ENCODE measurements at regions not wholly inside any gene's neighbourhood (a gene's known extent, or its start where the extent isn't known, plus 50 kb on each side); places are given as distances from the start of the nearest gene placed in this dataset.

DNA sequence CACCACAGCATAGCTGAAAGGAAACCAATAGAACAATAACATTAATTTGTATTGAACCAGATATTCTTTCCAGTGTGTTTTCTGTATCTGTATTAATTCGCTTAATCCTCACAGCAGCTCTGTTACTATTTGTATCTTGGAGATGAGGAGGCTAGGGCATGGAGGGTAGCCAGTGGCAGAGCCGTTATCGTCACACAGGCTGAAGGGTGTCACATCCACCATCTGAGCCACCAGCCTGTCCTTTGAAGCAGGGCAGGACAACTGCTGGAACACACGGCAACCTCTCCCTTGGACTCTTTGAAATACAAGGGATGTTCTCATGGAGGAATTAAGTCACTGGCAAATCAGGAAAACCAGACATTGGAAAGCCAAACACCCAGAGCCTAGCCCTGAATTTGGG lies 628.0 kb upstream of the CDH4 start:
- H3K36me3 ChIP-seq (ENCODE audit: control insufficient read depth in 1 of 2, insufficient read depth in 2 of 2, low read length in 2 of 2), result no peaks in the 10 kb centered on the region
- no peak overlapping the region for H4K12ac ChIP-seq (ENCODE audit: low read depth, low read length)
- no peaks in the 10 kb centered on the region for H3K9me3 ChIP-seq (ENCODE audit: insufficient read depth, low read depth, low read length)
- H2BK5ac ChIP-seq (ENCODE audit: low read depth, low read length, poor library complexity), result no peak overlapping the region
- H3K4me3 ChIP-seq (ENCODE audit: low read depth, low read length), result peak overlapping the region; percentile 61
- no peaks in the 10 kb centered on the region for H3K4me1 ChIP-seq (ENCODE audit: control insufficient read depth in 1 of 2, insufficient read depth in 2 of 2, low read length in 2 of 2)
- H4K91ac ChIP-seq (ENCODE audit: low read depth, low read length), result no peak overlapping the region
- H2AFZ ChIP-seq (ENCODE audit: insufficient read depth, low read length, poor library complexity), result no peak overlapping the region
- no peak overlapping the region for H3K23ac ChIP-seq (ENCODE audit: low read length)
- H2AK5ac ChIP-seq (ENCODE audit: low read length), result no peak overlapping the region
- H4K8ac ChIP-seq (ENCODE audit: low read depth, low read length), result no peak overlapping the region
- no peak overlapping the region for H3K4me2 ChIP-seq (ENCODE audit: low read length)
- H3K14ac ChIP-seq (ENCODE audit: low read length), result no peak overlapping the region
- no peak for DNase-seq
- H3K4ac ChIP-seq (ENCODE audit: low read depth, low read length), result no peak overlapping the region
- no peaks in the 10 kb centered on the region for H3K79me1 ChIP-seq (ENCODE audit: low read length)
- no peak overlapping the region for H3K18ac ChIP-seq (ENCODE audit: low read length)
- H3K27ac ChIP-seq (ENCODE audit: low read depth, low read length), result no peak overlapping the region
- no peaks in the 10 kb centered on the region for H3K79me2 ChIP-seq (ENCODE audit: control insufficient read depth, insufficient read depth, low read length, poor library complexity)
- H3K9ac ChIP-seq (ENCODE audit: low read length), result no peak overlapping the region
- no peaks in the 10 kb centered on the region for H3K27me3 ChIP-seq (ENCODE audit: insufficient read depth, low read length)
- no CpG with 5 or more reads among the region's 4 CpGs for WGBS (ENCODE audit: extremely low coverage, insufficient coverage, insufficient read length)
- no peak overlapping the region for H2BK120ac ChIP-seq (ENCODE audit: insufficient read depth, low read length, poor library complexity)
- no peak overlapping the region for H2BK12ac ChIP-seq (ENCODE audit: low read length)

- Histone ChIP-seq H4K91ac (ENCODE audit: low read depth, low read length) (no peak overlapping the region), H3K4me2 (ENCODE audit: low read length) (no peak overlapping the region), H2AFZ (ENCODE audit: insufficient read depth, low read length, poor library complexity) (no peak overlapping the region), H3K79me1 (ENCODE audit: low read length) (no peaks in the 10 kb centered on the region), H3K4ac (ENCODE audit: low read depth, low read length) (no peak overlapping the region), H3K18ac (ENCODE audit: low read length) (no peak overlapping the region), H3K9me3 (ENCODE audit: insufficient read depth, low read depth, low read length) (no peaks in the 10 kb centered on the region), H3K9ac (ENCODE audit: low read length) (no peak overlapping the region), H2AK5ac (ENCODE audit: low read length) (no peak overlapping the region), H3K79me2 (ENCODE audit: control insufficient read depth, insufficient read depth, low read length, poor library complexity) (no peaks in the 10 kb centered on the region), H4K12ac (ENCODE audit: low read depth, low read length) (no peak overlapping the region), H4K8ac (ENCODE audit: low read depth, low read length) (no peak overlapping the region), H3K4me1 (ENCODE audit: control insufficient read depth in 1 of 2, insufficient read depth in 2 of 2, low read length in 2 of 2) (no peaks in the 10 kb centered on the region), H3K14ac (ENCODE audit: low read length) (no peak overlapping the region), H3K27me3 (ENCODE audit: insufficient read depth, low read length) (no peaks in the 10 kb centered on the region), H2BK5ac (ENCODE audit: low read depth, low read length, poor library complexity) (no peak overlapping the region), H2BK12ac (ENCODE audit: low read length) (no peak overlapping the region), H3K36me3 (ENCODE audit: control insufficient read depth in 1 of 2, insufficient read depth in 2 of 2, low read length in 2 of 2) (no peaks in the 10 kb centered on the region), H3K23ac (ENCODE audit: low read length) (no peak overlapping the region), H3K4me3 (ENCODE audit: low read depth, low read length) (no peak overlapping the region), H2BK120ac (ENCODE audit: insufficient read depth, low read length, poor library complexity) (no peak overlapping the region), H3K27ac (ENCODE audit: low read depth, low read length) (no peak overlapping the region)
- peak; percentile 11 to 67 for DNase-seq
- WGBS (ENCODE audit: extremely low coverage, insufficient coverage, insufficient read length), result no CpG with 5 or more reads among the region's 3 CpGs
These were observed 624.1 kb upstream of the CDH4 start for GRCh38 chr20:60627751-60628565.

DNA sequence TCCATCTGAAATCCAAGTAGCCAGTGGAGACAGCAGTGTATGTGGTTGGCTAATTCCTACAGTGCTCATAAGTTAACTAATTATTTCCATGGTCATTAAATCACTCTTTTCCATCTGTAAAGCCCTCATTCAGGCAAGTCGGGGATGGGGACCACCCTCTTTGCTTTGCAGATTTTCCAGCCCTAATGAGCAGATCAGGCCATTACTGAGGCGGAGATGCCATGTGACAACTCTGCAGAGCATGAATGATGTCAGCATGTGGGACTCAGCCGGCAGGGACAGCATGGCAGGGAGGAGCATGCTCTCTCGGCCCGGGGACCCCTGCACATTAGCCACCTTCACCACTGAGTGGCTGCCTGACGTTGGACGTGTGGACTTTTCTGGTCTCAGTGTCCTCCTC lies 623.3 kb upstream of the CDH4 start:
- Histone ChIP-seq H3K4me2 (ENCODE audit: low read length) (no peak overlapping the region), H2AFZ (ENCODE audit: insufficient read depth, low read length, poor library complexity) (no peak overlapping the region), H4K12ac (ENCODE audit: low read depth, low read length) (no peak overlapping the region), H2BK120ac (ENCODE audit: insufficient read depth, low read length, poor library complexity) (no peak overlapping the region), H3K79me2 (ENCODE audit: control insufficient read depth, insufficient read depth, low read length, poor library complexity) (no peaks in the 10 kb centered on the region), H4K8ac (ENCODE audit: low read depth, low read length) (no peak overlapping the region), H3K18ac (ENCODE audit: low read length) (no peak overlapping the region), H3K4me1 (ENCODE audit: control insufficient read depth in 1 of 2, insufficient read depth in 2 of 2, low read length in 2 of 2) (no peaks in the 10 kb centered on the region), H4K91ac (ENCODE audit: low read depth, low read length) (no peak overlapping the region), H2BK5ac (ENCODE audit: low read depth, low read length, poor library complexity) (no peak overlapping the region), H3K27me3 (ENCODE audit: insufficient read depth, low read length) (no peaks in the 10 kb centered on the region), H3K36me3 (ENCODE audit: control insufficient read depth in 1 of 2, insufficient read depth in 2 of 2, low read length in 2 of 2) (no peaks in the 10 kb centered on the region), H3K4ac (ENCODE audit: low read depth, low read length) (no peak overlapping the region), H3K14ac (ENCODE audit: low read length) (no peak overlapping the region), H3K27ac (ENCODE audit: low read depth, low read length) (no peak overlapping the region), H3K4me3 (ENCODE audit: low read depth, low read length) (no peak overlapping the region), H3K9ac (ENCODE audit: low read length) (no peak overlapping the region), H3K9me3 (ENCODE audit: insufficient read depth, low read depth, low read length) (peaks cover 2% of the 10 kb centered on the region), H2AK5ac (ENCODE audit: low read length) (no peak overlapping the region), H3K23ac (ENCODE audit: low read length) (no peak overlapping the region), H2BK12ac (ENCODE audit: low read length) (no peak overlapping the region), H3K79me1 (ENCODE audit: low read length) (no peaks in the 10 kb centered on the region)
- no peak for DNase-seq
- no CpG with 5 or more reads among the region's 7 CpGs for WGBS (ENCODE audit: extremely low coverage, insufficient coverage, insufficient read length)

DNA sequence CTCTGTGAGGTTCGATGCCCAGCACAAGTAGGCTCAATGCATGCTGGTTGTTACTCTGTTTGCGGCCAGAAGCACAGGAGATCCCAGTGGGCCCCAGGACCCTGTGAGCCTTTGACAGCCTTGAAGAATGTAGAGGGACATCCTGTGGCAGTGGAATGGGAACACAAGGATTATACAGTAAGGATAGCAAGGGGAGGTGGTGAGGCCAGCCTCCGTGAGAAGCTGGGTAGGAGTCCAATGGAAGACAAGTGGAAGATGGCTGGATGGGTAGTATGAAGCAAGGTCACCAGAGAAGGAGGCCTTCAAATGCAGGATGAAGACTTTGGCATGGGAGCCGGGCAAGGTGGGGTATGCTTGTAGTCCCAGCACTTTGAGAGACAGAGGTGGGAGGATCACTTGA lies 622.9 kb upstream of the CDH4 start:
- no peak for DNase-seq
- Histone ChIP-seq H4K91ac (ENCODE audit: low read depth, low read length) (no peak overlapping the region), H3K4ac (ENCODE audit: low read depth, low read length) (no peak overlapping the region), H2AFZ (ENCODE audit: insufficient read depth, low read length, poor library complexity) (no peak overlapping the region), H3K23ac (ENCODE audit: low read length) (no peak overlapping the region), H3K27me3 (ENCODE audit: insufficient read depth, low read length) (no peaks in the 10 kb centered on the region), H2BK120ac (ENCODE audit: insufficient read depth, low read length, poor library complexity) (no peak overlapping the region), H3K9me3 (ENCODE audit: insufficient read depth, low read depth, low read length) (peaks cover 2% of the 10 kb centered on the region), H2AK5ac (ENCODE audit: low read length) (no peak overlapping the region), H3K4me3 (ENCODE audit: low read depth, low read length) (no peak overlapping the region), H3K79me1 (ENCODE audit: low read length) (no peaks in the 10 kb centered on the region), H3K36me3 (ENCODE audit: control insufficient read depth in 1 of 2, insufficient read depth in 2 of 2, low read length in 2 of 2) (no peaks in the 10 kb centered on the region), H3K79me2 (ENCODE audit: control insufficient read depth, insufficient read depth, low read length, poor library complexity) (no peaks in the 10 kb centered on the region), H3K14ac (ENCODE audit: low read length) (no peak overlapping the region), H2BK5ac (ENCODE audit: low read depth, low read length, poor library complexity) (no peak overlapping the region), H4K12ac (ENCODE audit: low read depth, low read length) (no peak overlapping the region), H2BK12ac (ENCODE audit: low read length) (no peak overlapping the region), H4K8ac (ENCODE audit: low read depth, low read length) (no peak overlapping the region), H3K4me1 (ENCODE audit: control insufficient read depth in 1 of 2, insufficient read depth in 2 of 2, low read length in 2 of 2) (no peaks in the 10 kb centered on the region), H3K4me2 (ENCODE audit: low read length) (no peak overlapping the region), H3K18ac (ENCODE audit: low read length) (no peak overlapping the region), H3K27ac (ENCODE audit: low read depth, low read length) (no peak overlapping the region), H3K9ac (ENCODE audit: low read length) (no peak overlapping the region)
- WGBS (ENCODE audit: extremely low coverage, insufficient coverage, insufficient read length), result no CpG with 5 or more reads among the region's 4 CpGs
